Astrocyte (in vitro differentiated cells and primary cell): ENCODE measurements at regions not wholly inside any gene's neighbourhood (a gene's known extent, or its start where the extent isn't known, plus 50 kb on each side); places are given as distances from the start of the nearest gene placed in this dataset.

Source experiments
- EZH2 ChIP-seq: IDR thresholded peaks from 2 replicates; pipeline ENCODE4 v1.6.1; 2012; ENCODE audit warnings: mild to moderate bottlenecking, low read length, inconsistent platforms; ENCODE audit not compliant: insufficient read depth
- TF ChIP-seq, protein P1 (sequence below): IDR thresholded peaks from 2 replicates; pipeline ENCODE4 v1.5.1; 2011; ENCODE audit warnings: low read depth, mild to moderate bottlenecking, inconsistent platforms, low read length, moderate library complexity; ENCODE audit not compliant: insufficient read depth

DNA sequence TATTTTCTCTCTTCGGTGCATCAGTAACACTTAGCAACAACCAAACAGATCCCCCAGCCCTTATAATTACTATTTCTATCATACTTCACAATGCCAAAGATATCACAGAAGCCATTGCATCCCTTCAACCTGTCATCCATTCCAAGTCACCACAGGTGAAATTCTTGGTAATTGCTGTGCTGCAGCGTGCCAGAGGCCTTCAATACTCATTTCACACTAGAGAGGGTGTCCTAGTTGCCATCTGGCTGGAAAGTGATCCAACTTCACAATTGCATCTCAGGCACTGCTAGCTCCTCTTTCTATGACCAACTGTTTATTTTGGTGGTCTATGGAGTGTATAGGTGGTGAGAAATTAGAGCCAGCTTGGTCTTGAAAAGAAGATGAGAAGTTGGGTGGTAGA is 131.2 kb downstream of the NUP35 start:
- TF ChIP-seq, protein P1, sequence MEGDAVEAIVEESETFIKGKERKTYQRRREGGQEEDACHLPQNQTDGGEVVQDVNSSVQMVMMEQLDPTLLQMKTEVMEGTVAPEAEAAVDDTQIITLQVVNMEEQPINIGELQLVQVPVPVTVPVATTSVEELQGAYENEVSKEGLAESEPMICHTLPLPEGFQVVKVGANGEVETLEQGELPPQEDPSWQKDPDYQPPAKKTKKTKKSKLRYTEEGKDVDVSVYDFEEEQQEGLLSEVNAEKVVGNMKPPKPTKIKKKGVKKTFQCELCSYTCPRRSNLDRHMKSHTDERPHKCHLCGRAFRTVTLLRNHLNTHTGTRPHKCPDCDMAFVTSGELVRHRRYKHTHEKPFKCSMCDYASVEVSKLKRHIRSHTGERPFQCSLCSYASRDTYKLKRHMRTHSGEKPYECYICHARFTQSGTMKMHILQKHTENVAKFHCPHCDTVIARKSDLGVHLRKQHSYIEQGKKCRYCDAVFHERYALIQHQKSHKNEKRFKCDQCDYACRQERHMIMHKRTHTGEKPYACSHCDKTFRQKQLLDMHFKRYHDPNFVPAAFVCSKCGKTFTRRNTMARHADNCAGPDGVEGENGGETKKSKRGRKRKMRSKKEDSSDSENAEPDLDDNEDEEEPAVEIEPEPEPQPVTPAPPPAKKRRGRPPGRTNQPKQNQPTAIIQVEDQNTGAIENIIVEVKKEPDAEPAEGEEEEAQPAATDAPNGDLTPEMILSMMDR, result no peak
- TF ChIP-seq EZH2, result no peak
